Islet of Langerhans (tissue), 1 donor: ENCODE measurements at regions not wholly inside any gene's neighbourhood (a gene's known extent, or its start where the extent isn't known, plus 50 kb on each side); places are given as distances from the start of the nearest gene placed in this dataset.

Source experiments
- FAIRE-seq: peaks from one replicate; lab custom pipeline; 2011; peaks lifted over from hg19 to GRCh38; lab: Jason Lieb, UNC

DNA sequence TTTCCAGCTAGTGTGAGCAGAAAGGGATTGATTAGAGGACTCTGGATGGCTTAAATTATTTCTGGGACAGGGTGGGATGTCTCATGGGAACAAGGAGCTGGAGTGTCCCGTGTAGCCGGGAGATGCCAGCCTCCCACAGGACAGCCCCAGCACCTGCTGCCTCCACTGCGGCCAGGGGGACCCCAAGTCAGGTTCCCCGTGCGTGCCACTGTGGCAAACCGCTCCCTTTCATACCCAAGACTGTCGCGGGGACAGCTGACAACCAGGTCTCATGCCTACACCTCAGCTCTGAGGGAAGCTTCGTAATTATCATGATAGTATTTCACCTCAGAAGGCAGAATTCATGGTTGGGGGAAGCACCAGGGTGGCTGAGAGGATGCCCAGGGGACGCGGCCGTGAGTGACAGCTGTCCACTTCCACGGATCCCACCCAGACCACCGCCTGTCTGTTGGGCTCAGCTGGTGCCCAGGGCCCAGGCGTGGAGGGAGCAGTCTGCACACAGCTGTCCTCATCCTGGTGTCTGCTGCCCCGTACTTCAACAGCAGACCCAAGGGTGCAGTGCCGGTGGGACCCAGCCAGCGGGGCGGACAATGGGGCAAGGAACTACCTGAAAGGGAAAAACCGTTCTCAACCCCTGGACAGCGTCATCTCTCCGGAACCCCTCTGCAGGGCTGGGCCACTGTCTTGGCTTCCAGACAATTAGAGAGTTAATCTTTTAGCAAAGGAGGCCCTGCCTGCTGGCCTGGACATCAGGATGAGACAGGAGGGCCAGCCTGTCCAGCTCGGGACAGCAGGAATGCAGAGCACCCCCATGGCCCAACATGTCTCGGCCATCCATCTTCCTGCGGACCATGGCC lies 166.9 kb downstream of the OLFM1 start:
- FAIRE-seq, result no peak

DNA sequence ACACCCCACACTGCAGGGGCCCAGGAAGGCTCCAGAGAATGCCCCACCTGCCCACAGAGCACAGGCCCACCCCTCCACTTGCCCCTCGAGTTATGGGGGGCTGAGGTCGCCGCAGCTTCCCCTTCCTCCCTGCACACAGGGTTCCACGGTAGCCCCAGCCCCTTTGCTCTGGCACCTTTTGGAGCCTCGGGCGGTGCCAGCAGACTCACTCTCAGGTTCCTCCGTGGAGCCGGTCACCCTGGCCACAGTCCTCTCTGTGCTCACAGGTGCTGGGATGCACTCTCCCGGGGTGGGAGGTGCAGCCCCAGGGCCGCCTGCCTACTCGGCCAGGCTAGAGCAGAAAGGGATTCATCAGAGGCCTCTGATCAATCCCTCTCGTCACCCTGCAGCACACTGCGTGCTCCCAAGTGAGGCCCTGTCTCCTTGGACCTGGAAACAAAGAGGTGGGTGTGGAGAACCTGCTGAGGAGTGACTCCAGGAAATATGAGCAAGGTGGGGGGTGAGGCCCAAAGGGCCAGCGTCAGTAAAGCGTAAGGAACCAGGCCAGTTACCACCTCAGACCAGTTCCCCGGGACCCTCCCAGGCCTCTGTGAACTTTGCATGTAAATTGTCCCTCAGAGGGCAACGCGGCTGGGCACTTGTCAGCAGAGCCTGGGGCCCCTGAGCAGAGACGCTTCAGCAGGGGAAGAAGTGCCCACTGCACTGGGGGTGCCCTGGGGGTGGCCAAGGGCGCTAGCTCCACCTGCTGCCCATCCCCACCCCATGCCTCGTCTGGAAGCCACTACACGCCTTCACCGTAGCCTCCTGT lies 167.8 kb downstream of the OLFM1 start:
- no peak for FAIRE-seq

DNA sequence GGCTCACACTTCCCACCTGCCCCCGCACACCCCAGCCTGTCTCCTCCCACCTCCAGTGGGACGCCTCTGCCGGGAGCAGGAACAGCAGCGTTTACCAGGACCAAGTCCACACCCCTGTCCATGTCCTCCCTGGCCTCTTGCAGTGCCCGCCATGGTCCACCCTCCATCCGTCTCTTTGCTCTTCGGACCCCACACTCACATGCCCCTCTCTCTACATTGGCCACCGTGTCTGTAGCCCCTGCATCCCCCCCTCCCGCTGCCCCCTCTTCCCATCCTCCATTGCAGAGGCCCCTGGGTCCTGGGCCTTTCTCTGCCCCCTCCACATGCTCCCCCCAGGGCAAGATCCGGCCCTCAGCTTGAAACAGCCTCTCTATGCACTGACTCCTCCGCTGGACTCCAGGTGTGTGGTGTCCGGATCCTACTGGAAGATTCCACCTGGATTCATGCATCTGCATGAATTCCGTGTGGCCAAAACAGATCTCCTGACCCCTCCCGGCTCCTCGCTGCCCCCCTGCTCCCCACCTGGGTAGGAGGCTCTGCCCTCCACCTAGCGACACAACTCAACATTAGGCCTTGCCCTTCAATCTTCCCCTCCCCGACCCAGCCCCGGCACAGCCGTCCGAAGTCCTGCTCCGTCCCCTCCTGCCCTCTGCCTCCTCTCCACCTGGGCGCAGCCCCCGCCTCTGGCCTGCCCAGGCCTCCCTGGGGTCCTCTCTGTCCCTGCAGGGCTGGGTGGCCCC lies 168.5 kb downstream of the OLFM1 start:
- no peak for FAIRE-seq

DNA sequence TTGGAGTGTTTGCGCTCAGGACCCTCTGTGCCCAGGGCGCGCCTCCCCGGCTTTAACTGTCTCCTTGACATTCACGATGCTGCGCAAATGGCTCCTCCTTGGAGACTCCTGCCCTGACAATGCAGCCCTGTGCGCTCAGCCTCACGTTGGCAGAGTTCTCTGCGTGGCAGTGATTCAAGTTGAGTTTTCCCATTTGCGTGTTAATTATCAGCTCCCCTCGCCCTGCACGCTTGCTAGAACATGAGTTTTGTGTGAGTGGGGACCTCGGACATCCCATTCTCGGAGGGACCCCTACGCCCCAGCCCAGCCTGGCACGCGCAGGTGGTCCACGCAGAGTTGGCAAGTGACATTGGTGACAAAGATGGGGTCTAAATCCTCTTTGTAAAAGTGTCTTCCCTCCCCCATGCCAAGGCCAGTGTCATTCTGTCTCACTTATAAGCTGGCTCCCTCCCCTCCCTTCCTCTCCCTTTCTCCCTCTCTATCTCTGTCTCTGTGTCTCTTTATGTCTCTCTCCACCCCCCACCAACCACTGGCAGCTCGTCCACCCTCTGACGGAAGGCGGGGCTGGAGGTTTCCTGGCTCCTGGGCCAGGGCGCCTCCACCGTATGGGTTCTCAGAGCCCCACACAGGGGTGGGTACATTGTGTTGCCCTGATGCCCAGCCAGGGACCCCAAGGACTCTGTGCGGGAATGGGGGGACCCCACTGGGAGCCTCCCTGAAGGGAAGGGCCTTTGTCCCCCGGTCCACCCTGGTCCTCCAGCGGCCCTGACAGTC lies 169.3 kb downstream of the OLFM1 start:
- FAIRE-seq, result no peak

DNA sequence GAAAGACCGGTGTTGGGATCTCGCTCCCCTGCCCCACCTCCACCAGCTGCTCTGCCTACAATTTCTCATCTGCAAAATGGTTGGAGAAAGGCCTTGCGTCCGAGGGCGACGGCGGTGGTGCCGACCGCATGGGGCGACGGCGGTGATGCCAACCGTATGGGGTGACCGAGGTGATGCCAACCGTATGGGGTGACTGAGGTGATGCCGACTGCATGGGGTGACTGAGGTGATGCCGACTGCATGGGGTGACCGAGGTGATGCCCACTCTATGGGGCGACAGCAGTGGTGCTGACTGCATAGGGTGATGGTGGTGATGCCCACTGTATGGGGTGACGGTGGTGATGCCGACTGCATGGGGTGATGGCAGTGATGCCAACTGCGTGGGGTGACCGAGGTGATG lies 171.0 kb downstream of the OLFM1 start:
- no peak for FAIRE-seq

DNA sequence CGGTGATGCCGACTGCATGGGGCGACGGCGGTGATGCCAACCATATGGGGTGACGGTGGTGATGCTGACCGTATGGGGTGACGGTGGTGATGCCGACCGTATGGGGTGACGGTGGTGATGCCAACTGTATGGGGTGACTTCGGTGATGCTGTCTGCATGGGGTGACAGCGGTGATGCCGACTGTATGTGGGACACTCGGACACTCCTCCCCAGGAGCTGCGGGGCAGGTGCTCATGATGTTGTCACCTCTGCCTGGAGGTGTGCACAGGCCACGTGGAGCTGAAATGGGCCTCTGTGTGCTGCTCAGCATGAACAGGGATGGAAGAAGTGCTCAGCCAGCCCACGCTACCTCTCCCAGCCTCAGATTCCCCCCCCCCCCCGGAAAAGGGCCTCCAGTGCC lies 171.8 kb downstream of the OLFM1 start:
- FAIRE-seq, result no peak

DNA sequence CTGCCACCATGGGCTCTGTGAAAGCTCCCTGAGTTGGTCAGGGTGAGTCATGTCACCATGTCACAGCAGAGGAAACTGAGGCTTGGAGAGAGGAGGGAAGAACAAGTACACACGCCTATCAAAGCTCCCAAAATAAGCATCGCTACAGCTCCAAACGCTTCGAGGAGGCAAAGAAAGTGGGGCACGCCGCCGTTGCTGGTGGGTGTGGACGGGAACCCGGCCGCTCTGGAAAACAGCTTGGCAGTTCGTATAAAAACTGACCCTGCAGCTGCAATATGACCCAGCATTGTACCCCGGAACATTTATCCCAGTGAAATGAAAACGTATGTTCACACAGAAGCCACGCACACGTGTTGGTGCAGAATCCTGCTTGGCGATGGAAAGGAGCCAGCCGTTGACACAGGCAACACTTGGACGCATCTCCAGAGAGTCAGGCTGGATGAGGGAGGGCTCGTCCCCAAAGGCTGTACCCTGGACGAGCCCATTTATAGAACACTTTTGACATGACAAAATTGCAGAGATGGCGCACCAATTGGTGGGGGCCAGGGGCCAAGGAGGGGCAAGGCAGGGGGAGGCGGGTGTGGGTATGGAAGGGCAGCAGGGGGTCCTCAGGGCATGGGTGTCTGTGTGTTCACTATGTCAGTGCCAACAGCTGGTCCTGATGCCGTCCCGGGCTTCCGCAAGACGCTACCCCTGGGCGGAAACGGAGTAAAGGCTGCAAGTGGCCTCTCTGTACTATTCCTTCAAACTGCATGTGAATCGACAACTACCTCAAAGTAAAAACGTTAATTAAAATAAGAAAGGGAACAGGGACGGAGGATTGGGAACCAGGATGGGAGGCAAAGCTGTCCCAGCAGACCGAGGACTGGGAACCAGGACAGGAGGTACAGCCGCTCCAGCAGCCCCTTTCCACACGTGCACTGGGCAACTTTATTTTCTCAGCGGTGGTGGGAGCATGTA lies 173.0 kb downstream of the OLFM1 start:
- FAIRE-seq, result no peak

DNA sequence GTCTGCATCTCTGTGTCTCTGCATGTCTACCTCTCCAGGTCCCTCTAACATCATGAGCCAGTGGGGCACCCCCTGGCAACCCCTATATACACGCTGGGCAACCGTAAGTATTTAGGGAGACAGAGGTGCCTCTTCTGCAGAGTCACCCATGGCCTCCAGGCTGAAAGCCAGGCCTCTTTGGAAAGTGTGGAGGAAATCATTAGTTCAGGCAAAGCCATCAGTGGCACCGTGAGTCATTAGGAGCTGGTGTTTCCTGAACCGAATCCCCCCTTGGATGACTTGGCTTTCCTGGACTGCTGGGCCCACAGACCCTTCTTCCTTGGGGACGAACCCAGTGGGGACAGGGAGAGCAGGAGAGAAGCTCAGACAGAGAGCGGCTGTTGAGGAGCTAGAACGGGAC lies 174.8 kb downstream of the OLFM1 start:
- FAIRE-seq, result no peak

DNA sequence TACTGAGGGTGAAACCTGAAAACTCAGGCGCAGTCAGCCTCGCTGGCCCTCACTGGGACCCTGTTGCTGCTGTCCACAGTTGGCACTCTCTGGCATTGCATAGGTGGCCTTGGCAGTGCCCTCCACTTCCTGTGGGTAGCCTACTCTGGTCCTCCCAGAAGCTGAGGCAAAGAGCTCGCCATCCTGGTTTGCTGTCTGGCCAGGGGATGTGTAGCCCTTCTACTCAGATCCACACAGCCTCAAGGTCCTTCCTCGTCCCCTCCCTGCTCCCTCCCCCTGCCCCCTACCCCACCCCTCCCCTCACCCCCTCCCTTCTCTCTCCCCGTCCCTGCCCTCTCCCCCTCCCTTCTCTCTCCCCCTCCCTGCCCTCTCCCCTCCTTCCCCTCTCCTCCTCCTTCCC lies 176.0 kb downstream of the OLFM1 start:
- no peak for FAIRE-seq

DNA sequence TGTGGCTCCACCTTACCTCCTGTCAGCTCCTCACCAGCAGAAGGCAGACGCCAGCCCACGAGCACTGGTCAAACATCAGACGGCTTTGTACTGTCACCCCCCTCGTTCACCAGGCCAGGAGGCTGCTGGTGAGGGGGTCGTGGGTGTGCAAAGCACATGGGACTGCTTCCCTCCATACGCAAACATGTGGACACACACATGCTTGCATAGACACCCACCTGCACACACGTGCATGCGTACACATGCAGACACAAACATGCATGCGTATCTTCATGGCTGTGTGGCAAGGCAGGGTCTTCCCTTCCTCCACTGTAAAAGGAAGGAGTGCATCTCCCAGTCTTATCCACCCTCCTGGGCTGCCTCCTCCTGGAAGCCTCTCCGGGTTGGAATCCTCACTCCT lies 178.5 kb downstream of the OLFM1 start:
- no peak for FAIRE-seq

DNA sequence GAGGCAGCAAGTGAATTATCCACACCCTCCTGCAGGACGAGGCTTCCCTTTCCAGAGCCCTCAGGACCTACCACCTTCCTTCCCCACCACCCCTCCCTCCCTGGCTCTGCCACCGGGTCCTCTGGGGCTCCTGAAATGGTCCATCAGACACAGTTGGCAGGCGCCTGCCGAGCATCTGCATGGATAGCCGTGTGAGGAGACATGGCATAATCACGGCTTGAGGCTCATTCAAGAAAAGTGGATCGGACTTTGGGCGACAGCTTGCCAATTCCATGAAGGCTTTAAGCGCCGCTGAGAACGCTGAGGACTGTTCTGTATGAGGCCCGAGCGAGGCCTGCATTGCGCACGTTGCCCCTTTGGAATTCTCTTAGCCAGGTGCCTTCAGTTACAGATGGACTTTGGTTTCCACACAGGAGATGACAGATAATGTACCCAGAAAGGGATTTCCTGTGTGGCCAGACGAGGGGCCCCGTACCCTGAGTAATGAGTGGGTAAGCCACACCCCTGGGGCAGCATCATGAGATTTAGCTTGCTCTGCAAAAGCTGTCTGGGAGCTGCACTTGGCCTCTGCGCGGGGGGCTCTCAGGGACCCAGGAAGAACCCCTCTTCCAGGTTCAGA lies 179.8 kb downstream of the OLFM1 start:
- FAIRE-seq, result no peak

DNA sequence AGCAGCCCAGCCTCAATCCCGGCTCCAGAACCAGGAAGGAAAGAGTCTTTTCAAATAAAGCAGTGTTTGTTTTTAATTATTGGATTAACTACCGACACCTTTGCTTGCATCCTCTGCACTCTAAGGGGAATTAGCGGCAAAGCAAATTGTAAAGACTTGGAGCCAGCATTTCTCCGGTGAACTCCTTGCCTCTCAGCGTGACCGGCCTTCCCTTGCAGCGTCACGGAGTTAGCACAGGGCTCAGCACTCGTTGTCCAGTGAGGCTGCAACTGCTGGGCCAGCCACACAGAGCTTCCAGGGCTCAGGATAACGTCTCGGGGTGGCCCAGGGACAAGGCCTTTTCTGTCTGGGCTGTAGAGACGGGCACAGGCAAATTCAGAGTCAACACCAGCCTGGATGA lies 180.6 kb downstream of the OLFM1 start:
- FAIRE-seq, result no peak

DNA sequence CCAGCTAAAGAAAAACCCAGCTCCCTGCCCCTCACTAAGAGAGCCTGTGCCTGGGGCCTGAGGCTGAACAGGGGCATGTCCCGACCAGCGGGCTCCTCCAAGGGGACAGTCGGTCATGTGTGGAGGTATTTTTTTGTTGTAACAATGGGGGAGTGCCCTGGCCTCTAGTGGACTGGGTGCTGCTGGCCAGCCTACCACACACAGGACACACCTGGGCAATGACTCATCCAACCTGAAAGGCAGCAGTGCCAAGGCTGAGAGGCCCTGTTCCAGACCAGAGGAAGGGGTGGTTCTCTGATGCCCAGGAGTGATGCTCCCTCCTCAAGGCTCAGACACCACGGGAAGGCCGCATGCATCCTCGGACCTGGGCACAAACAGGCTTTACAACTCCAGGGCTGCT lies 181.5 kb downstream of the OLFM1 start:
- no peak for FAIRE-seq

DNA sequence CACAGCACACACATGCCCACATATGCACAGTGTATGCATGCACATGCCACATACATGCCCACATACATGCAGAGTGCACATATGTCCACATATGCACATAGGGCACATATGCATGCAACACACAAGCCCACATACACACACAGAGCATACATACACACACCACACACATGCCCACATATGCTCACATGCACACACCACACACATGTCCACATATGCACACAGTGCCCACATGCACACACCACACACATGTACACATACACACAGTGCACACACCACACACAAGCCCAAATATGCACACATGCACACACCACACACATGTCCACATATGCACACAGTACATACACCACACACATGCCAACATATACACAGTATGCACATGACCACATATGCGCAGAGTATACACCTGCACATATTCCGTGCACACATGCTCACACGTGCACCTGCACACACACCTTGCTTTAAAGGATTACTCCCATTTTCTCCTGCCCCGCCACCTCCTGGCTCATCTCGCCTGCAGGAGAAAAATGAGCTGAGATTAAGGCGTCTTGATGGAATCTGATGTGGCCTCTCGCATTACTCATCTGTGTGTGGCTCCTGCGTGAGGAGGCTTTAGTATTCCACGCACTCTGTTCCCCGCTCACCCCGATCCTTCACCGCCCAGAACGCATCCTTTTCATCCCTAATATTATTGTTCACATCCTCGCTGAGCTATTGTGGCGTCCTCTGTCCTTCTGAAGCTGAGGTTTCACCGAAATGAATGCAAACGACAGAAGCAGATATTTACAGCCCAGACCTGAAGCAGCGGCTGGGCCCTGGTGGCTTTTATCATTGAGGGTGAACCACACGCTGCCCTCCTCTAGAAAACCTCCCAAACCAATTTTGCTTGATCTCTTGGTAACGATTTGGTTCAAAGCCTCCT lies 182.7 kb downstream of the OLFM1 start:
- no peak for FAIRE-seq

DNA sequence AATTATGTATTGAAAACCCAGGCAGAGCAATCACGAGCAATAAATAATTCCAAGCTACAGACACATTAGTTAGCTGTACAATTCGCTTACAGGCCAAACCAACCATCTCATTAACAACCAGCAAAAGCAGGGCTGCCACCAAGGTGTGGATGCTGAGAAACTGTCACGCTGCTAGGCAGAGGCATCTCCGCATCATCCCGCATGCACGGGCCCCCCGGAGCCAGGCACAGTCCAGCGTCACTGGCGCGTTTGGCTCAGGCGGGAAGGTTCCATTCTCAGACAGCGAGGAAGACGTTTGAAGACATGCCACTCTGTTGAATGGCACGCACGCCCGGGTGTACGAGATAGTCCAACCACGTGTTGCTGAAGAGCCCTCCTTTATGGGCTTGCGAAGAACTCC lies 184.0 kb downstream of the OLFM1 start:
- no peak for FAIRE-seq

DNA sequence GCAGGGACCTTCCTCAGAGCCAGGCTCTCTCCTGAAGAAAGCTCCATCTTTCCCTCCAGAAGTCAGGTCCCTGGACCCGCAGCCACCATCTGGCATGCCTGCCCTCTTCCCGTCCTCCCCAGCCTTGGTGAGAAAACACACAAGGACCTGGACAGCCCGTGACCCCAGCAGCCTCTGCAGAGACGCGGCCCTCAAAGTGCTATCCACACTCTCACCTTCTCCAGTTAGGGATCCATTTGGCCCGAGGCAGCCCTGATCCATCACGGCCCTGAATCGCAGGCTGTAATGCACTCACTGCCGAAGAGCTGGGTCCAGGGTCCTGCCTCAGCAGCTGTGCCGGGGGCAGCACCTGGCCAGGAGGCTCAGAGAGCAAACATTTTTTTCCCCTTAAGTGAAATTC lies 185.1 kb downstream of the OLFM1 start:
- no peak for FAIRE-seq

DNA sequence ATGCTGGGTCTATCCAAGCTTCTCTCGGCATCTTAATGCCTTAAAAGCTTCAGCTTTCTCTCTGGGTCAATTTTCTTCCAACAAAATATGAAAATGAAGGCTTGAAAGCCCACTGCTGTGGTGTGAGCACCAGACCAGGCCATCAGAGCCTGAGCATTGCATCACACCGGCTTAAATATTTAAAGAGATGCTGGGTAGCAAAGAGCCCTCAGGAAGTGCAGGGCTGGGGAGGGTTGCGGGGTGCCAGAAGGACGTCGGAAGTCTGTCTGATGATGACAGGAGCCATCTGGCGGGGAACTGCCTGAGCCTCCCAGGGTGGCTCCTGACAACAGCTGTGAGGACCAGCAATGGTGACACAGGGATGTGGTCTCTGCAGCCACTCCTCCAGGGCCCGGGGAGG lies 185.5 kb downstream of the OLFM1 start:
- no peak for FAIRE-seq

DNA sequence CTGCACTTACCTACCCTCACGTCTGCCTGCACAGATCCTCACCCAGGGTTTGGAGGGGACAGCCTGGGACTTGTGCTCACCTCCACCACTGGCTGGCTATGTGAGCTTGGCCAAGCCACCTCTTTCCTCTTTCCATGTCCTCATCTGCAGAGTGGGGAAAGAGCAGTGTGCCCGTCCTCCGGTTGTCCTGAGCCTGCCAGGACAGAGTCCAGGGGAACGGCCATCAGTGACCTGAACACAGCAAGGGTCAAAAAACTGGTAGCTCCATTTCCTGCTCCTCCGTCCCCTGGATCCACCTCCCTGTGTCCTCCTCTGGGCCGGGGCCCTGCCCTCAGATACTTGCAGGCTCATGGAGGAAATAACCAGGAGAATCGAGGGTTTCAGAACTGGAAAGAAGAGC lies 187.7 kb downstream of the OLFM1 start:
- no peak for FAIRE-seq

DNA sequence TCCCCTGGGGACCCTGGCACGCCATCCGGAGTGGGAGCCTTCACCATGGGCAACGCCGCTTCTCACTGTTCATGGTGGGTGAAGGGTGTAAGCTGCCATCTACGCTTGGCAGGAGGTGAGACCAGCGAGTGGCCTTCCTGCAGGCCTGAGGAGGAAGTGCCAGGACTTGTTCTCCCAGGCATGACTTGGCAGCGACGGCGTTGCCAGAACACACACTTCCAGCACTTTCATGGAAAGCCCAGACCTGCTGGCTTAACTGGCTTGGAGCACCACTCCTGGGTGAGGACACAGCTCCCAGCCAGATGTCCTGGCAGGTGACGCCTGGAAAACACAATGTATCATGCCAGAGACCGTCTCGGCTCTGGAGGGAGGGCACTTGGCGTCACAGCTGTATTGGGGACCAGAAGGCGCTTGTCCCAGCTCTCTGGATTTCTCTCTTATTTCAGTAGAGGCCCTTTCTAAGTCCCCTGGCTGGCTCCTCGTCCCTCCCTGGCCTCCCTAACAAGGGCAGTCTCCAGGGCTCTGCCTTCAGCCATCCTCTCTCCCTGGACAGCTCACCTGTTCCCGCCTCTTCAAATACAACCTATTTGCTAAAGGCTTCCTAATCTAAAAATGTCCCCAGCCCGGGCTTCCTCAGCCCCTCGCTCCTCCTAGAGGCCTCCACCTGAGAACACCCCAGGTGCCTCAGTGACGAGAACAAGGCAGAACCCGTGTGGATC lies 188.3 kb downstream of the OLFM1 start:
- FAIRE-seq, result no peak
